Ishikawa (cell line): ENCODE measurements at regions not wholly inside any gene's neighbourhood (a gene's known extent, or its start where the extent isn't known, plus 50 kb on each side); places are given as distances from the start of the nearest gene placed in this dataset.

ENCODE experiments used
- CREB1 ChIP-seq: IDR thresholded peaks from 2 replicates; pipeline ENCODE4 v1.6.1; 2012; ENCODE audit warnings: low read depth
- EGR1 ChIP-seq: IDR thresholded peaks from 2 replicates; pipeline ENCODE4 v1.6.1; 2012
- EP300 ChIP-seq: IDR thresholded peaks from 2 replicates; pipeline ENCODE4 v1.6.1; 2012; ENCODE audit warnings: borderline replicate concordance
- FOXM1 ChIP-seq: IDR thresholded peaks from 2 replicates; pipeline ENCODE4 v1.6.1; 2012; ENCODE audit warnings: low read depth, borderline replicate concordance
- RAD21 ChIP-seq: IDR thresholded peaks from 2 replicates; pipeline ENCODE4 v1.6.1; 2012; ENCODE audit warnings: low read depth
- TAF1 ChIP-seq: IDR thresholded peaks from 2 replicates; pipeline ENCODE4 v1.6.1; 2012; ENCODE audit warnings: low read depth, mild to moderate bottlenecking
- TEAD4 ChIP-seq: IDR thresholded peaks from 2 replicates; pipeline ENCODE4 v1.6.1; 2012
- YY1 ChIP-seq: IDR thresholded peaks from 2 replicates; pipeline ENCODE4 v1.6.1; 2012; ENCODE audit warnings: low read depth
- ZBTB7A ChIP-seq: IDR thresholded peaks from 2 replicates; pipeline ENCODE4 v1.6.1; 2012; ENCODE audit warnings: low read depth
- TF ChIP-seq, protein P1 (sequence below): IDR thresholded peaks from 2 replicates; pipeline ENCODE4 v1.6.1; 2012
- TF ChIP-seq, protein P2 (sequence below): IDR thresholded peaks from 2 replicates; pipeline ENCODE4 v1.6.1; 2012; ENCODE audit warnings: low read depth, mild to moderate bottlenecking
- TF ChIP-seq, protein P3 (sequence below): IDR thresholded peaks from 2 replicates; pipeline ENCODE4 v1.6.1; 2012

DNA sequence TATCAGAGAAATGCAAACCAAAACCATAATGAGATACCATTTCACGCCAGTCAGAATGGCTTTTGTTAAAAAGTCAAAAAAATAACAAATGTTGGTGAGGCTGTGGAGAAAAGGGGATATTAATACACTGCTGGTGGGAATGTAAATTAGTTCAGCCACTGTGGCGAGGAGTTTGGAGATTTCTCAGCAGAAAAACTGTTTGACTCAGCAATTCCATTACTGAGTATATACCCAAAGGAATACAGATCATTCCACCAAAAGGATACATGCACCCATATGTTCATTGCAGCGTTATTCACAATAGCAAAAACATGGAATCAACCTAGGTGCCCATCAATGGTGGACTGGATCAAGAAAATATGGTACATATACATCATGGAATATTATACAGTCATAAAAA, 54.5 kb upstream of the WDR75 start:
- TF ChIP-seq EP300, result no peak
- TF ChIP-seq RAD21, result no peak
- TF ChIP-seq, protein P1, sequence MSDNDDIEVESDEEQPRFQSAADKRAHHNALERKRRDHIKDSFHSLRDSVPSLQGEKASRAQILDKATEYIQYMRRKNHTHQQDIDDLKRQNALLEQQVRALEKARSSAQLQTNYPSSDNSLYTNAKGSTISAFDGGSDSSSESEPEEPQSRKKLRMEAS, result no peak
- TF ChIP-seq, protein P2, sequence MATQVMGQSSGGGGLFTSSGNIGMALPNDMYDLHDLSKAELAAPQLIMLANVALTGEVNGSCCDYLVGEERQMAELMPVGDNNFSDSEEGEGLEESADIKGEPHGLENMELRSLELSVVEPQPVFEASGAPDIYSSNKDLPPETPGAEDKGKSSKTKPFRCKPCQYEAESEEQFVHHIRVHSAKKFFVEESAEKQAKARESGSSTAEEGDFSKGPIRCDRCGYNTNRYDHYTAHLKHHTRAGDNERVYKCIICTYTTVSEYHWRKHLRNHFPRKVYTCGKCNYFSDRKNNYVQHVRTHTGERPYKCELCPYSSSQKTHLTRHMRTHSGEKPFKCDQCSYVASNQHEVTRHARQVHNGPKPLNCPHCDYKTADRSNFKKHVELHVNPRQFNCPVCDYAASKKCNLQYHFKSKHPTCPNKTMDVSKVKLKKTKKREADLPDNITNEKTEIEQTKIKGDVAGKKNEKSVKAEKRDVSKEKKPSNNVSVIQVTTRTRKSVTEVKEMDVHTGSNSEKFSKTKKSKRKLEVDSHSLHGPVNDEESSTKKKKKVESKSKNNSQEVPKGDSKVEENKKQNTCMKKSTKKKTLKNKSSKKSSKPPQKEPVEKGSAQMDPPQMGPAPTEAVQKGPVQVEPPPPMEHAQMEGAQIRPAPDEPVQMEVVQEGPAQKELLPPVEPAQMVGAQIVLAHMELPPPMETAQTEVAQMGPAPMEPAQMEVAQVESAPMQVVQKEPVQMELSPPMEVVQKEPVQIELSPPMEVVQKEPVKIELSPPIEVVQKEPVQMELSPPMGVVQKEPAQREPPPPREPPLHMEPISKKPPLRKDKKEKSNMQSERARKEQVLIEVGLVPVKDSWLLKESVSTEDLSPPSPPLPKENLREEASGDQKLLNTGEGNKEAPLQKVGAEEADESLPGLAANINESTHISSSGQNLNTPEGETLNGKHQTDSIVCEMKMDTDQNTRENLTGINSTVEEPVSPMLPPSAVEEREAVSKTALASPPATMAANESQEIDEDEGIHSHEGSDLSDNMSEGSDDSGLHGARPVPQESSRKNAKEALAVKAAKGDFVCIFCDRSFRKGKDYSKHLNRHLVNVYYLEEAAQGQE, result no peak
- TF ChIP-seq TEAD4, result no peak
- no peak for TF ChIP-seq CREB1
- TF ChIP-seq ZBTB7A, result no peak
- TF ChIP-seq, protein P3, sequence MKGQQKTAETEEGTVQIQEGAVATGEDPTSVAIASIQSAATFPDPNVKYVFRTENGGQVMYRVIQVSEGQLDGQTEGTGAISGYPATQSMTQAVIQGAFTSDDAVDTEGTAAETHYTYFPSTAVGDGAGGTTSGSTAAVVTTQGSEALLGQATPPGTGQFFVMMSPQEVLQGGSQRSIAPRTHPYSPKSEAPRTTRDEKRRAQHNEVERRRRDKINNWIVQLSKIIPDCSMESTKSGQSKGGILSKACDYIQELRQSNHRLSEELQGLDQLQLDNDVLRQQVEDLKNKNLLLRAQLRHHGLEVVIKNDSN, result no peak
- no peak for TF ChIP-seq TAF1
- TF ChIP-seq FOXM1, result no peak
- no peak for TF ChIP-seq YY1
- no peak for TF ChIP-seq EGR1
